OCI-LY3 (cell line): ENCODE measurements at regions not wholly inside any gene's neighbourhood (a gene's known extent, or its start where the extent isn't known, plus 50 kb on each side); places are given as distances from the start of the nearest gene placed in this dataset.

ENCODE experiments used
- H2AFZ ChIP-seq: fragments of 200-600, 300-600 bp; shearing (Covaris generic); 2 replicates; pipeline ENCODE4 v1.6.0; 2014; ENCODE audit warnings: antibody characterized with exemption, low read depth, low read length
- H3K27ac ChIP-seq: fragments of 200-600, 300-600 bp; sonication (generic); 2 replicates; pipeline ENCODE4 v1.5.1; 2014; ENCODE audit warnings: mild to moderate bottlenecking, low read length, moderate library complexity, mixed read lengths
- H3K27me3 ChIP-seq: fragments of 200-600, 300-600 bp; sonication (generic); 2 replicates; pipeline ENCODE4 v1.6.1; 2014; ENCODE audit warnings: low read depth, low read length, mixed read lengths
- H3K36me3 ChIP-seq: fragments of 200-600, 300-600 bp; sonication (generic); replicated peaks from 2 replicates; pipeline ENCODE3; 2014; ENCODE audit warnings: low read depth, low read length, mixed read lengths
- H3K4me1 ChIP-seq: fragments of 300-600, 200-600 bp; sonication (generic); 2 replicates; pipeline ENCODE4 v1.6.1; 2014; ENCODE audit warnings: low read length, mixed read lengths
- H3K4me2 ChIP-seq: fragments of 200-600, 300-600 bp; sonication (generic); 2 replicates; pipeline ENCODE4 v1.6.1; 2014; ENCODE audit warnings: low read length, mixed read lengths
- H3K4me3 ChIP-seq: fragments of 300-600, 200-600 bp; sonication (generic); 2 replicates; pipeline ENCODE4 v1.5.1; 2014; ENCODE audit warnings: antibody characterized with exemption, mild to moderate bottlenecking, low read length, moderate library complexity
- H3K79me2 ChIP-seq: fragments of 300-600, 200-600 bp; shearing (Covaris generic); 2 replicates; pipeline ENCODE4 v1.6.1; 2014; ENCODE audit warnings: mild to moderate bottlenecking, low read length, mixed read lengths
- H3K9ac ChIP-seq: fragments of 300-600, 200-600 bp; shearing (Covaris generic); 2 replicates; pipeline ENCODE4 v1.6.0; 2014; ENCODE audit warnings: mild to moderate bottlenecking, low read length, moderate library complexity
- H3K9me3 ChIP-seq: fragments of 200-600, 300-600 bp; shearing (Covaris generic); 2 replicates; pipeline ENCODE4 v1.6.1; 2014; ENCODE audit warnings: low read length, mixed read lengths; ENCODE audit not compliant: insufficient read depth
- H4K20me1 ChIP-seq: fragments of 200-600, 300-600 bp; sonication (generic); 2 replicates; pipeline ENCODE4 v1.6.1; 2016; ENCODE audit warnings: low read length, mixed read lengths; ENCODE audit not compliant: insufficient read depth
- CTCF ChIP-seq: fragments of 200-600, 300-600 bp; sonication (generic); IDR thresholded peaks from 2 replicates; pipeline ENCODE4 v1.5.1; 2014; ENCODE audit warnings: antibody characterized with exemption, low read length, low read depth
- EZH2phosphoT487 ChIP-seq: fragments of 200-600 bp; shearing (Covaris generic); IDR thresholded peaks from 2 replicates; pipeline ENCODE4 v1.6.1; 2018; ENCODE audit warnings: antibody characterized with exemption, mixed run types, low read depth

DNA sequence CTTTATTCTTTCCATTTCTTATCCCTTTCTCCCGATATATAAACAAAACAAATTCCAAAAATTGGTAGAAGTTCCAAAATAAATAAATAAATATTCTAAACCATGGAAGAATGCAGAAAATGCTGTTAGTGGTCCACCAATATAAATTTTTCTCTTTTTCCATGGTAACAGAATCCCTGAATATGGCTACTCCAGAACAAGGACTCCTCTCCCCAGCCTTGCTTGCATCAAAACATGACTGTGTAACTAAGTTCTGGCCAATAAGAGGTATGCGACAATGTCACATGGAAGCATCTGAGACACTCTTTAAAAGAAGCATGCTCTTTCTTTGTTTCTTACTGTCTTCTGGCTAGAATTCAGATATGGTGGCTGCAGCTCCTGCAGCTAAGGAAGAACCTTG lies 325.1 kb upstream of the TANK start:
- no peaks in the 10 kb centered on the region for H3K79me2 ChIP-seq
- peaks cover 9% of the 10 kb centered on the region for H3K4me1 ChIP-seq
- H3K36me3 ChIP-seq = no peaks in the 10 kb centered on the region
- no peak overlapping the region for H2AFZ ChIP-seq
- no peaks in the 10 kb centered on the region for H4K20me1 ChIP-seq
- H3K27ac ChIP-seq = no peak overlapping the region
- no peak overlapping the region for H3K4me2 ChIP-seq
- TF ChIP-seq CTCF = no peak
- TF ChIP-seq EZH2phosphoT487 = no peak
- no peak overlapping the region for H3K9ac ChIP-seq
- H3K4me3 ChIP-seq = no peak overlapping the region
- H3K9me3 ChIP-seq = no peaks in the 10 kb centered on the region
- no peaks in the 10 kb centered on the region for H3K27me3 ChIP-seq

DNA sequence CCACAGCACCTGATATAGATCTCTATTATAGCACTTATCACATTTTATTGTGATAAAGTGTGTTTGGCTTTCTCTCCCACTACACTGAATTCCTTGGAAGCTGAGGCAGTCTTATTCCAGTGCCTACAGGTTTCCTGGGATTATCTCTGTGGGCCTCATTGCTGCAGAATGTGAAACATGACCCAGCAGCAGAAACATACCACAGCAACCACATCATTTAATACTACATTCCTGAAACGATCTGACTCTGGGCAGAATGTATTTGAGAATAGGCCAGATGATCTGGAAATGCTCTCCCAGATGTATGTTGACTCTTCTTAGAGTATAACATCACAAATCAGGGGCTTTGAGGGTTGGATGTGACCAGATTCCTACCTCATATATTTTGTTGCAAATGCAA lies 323.5 kb upstream of the TANK start:
- Histone ChIP-seq H3K27me3 (no peaks in the 10 kb centered on the region), H3K36me3 (no peaks in the 10 kb centered on the region), H3K9ac (no peak overlapping the region), H2AFZ (no peak overlapping the region), H3K27ac (no peak overlapping the region), H3K4me1 (peaks cover 9% of the 10 kb centered on the region), H3K79me2 (no peaks in the 10 kb centered on the region), H3K4me2 (no peak overlapping the region), H3K9me3 (no peaks in the 10 kb centered on the region), H4K20me1 (no peaks in the 10 kb centered on the region), H3K4me3 (no peak overlapping the region)
- no peak for TF ChIP-seq CTCF
- TF ChIP-seq EZH2phosphoT487 = no peak

DNA sequence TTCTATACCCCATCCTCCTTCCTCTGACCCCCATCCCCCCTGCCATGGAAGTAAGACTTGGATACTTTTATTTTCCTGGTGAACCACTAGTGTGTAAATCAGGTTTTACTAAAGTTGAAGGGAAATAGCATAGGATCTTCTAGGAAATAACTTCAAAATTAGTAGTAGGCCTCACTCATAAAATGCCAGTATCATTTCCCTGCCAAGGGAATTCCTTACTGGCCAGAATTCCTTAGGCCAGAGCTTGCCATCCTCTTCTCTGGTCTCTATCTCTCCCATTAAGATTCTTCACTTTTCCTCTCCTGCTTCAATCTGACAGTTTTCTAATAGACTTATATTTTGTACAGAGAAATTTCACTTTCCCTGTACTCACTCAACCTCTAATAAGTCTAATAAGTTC lies 322.8 kb upstream of the TANK start:
- no peaks in the 10 kb centered on the region for H3K27me3 ChIP-seq
- no peak for TF ChIP-seq EZH2phosphoT487
- no peak for TF ChIP-seq CTCF
- no peaks in the 10 kb centered on the region for H3K9me3 ChIP-seq
- no peak overlapping the region for H3K27ac ChIP-seq
- no peak overlapping the region for H3K4me3 ChIP-seq
- no peak overlapping the region for H2AFZ ChIP-seq
- H3K36me3 ChIP-seq = no peaks in the 10 kb centered on the region
- H3K79me2 ChIP-seq = no peaks in the 10 kb centered on the region
- peaks cover 9% of the 10 kb centered on the region for H3K4me1 ChIP-seq
- H3K4me2 ChIP-seq = no peak overlapping the region
- no peak overlapping the region for H3K9ac ChIP-seq
- H4K20me1 ChIP-seq = no peaks in the 10 kb centered on the region

- TF ChIP-seq CTCF = no peak
- no peak for TF ChIP-seq EZH2phosphoT487
- H3K9ac ChIP-seq = no peak overlapping the region
- H3K79me2 ChIP-seq = no peaks in the 10 kb centered on the region
These were observed 322.1 kb upstream of the TANK start for GRCh38 chr2:160838147-160838546.

More at GRCh38 chr2:160838147-160838546, 322.1 kb upstream of the TANK start:
- Histone ChIP-seq H3K9me3 (no peaks in the 10 kb centered on the region), H3K27me3 (no peaks in the 10 kb centered on the region), H4K20me1 (no peaks in the 10 kb centered on the region), H3K4me2 (0 out of 2 replicates have a peak overlapping the region, but pooled peaks have one; percentile 37), H3K27ac (no peak overlapping the region), H3K4me1 (peaks cover 9% of the 10 kb centered on the region), H3K4me3 (no peak overlapping the region), H3K36me3 (no peaks in the 10 kb centered on the region), H2AFZ (no peak overlapping the region)
